NCI-H526 (cell line): ENCODE measurements at regions not wholly inside any gene's neighbourhood (a gene's known extent, or its start where the extent isn't known, plus 50 kb on each side); places are given as distances from the start of the nearest gene placed in this dataset.
"Not testable (repeated sequence)": the region's sequence is repeated elsewhere in the genome, so short reads cannot be mapped to it uniquely, and the experiment has no call there.

Source experiments
- DNase-seq, 2 experiments: peaks; one replicate each; lab custom pipeline; 2025; lab: John Stamatoyannopoulos, UW

GRCh38 chr9:26163931-26164330 is 485.7 kb upstream of the TUSC1 start:
- DNase-seq = no peak

GRCh38 chr9:26159575-26160392 is 481.5 kb upstream of the TUSC1 start:
- no peak for DNase-seq

GRCh38 chr9:26158631-26159150 is 480.4 kb upstream of the TUSC1 start:
- DNase-seq = no peak

- no peak for DNase-seq
These were observed 479.2 kb upstream of the TUSC1 start for GRCh38 chr9:26157411-26157810.

GRCh38 chr9:26152350-26152749 is 474.1 kb upstream of the TUSC1 start:
- DNase-seq = no peak

GRCh38 chr9:26148128-26148527 is 469.9 kb upstream of the TUSC1 start:
- no peak for DNase-seq

GRCh38 chr9:26145938-26146337 is 467.7 kb upstream of the TUSC1 start:
- DNase-seq = no peak

- DNase-seq = no peak
These were observed 464.4 kb upstream of the TUSC1 start for GRCh38 chr9:26142631-26143030.

GRCh38 chr9:26142201-26142600 is 464.0 kb upstream of the TUSC1 start:
- no peak for DNase-seq

GRCh38 chr9:26133537-26133936 is 455.3 kb upstream of the TUSC1 start:
- DNase-seq = no peak

GRCh38 chr9:26132746-26133312 is 454.6 kb upstream of the TUSC1 start:
- no peak for DNase-seq

GRCh38 chr9:26131886-26132285 is 453.6 kb upstream of the TUSC1 start:
- DNase-seq = no peak

- DNase-seq = no peak
These were observed 451.0 kb upstream of the TUSC1 start for GRCh38 chr9:26129217-26129616.

GRCh38 chr9:26125693-26126092 is 447.4 kb upstream of the TUSC1 start:
- no peak for DNase-seq

- DNase-seq = not testable (repeated sequence)
These were observed 437.8 kb upstream of the TUSC1 start for GRCh38 chr9:26116085-26116484.

- no peak for DNase-seq
These were observed 434.5 kb upstream of the TUSC1 start for GRCh38 chr9:26112724-26113123.

- DNase-seq = no peak
These were observed 408.2 kb upstream of the TUSC1 start for GRCh38 chr9:26086396-26086795.

GRCh38 chr9:26081847-26082246 is 403.6 kb upstream of the TUSC1 start:
- no peak for DNase-seq

- DNase-seq = no peak
These were observed 400.5 kb upstream of the TUSC1 start for GRCh38 chr9:26078706-26079105.

GRCh38 chr9:26077860-26078259 is 399.6 kb upstream of the TUSC1 start:
- no peak for DNase-seq

- no peak for DNase-seq
These were observed 389.4 kb upstream of the TUSC1 start for GRCh38 chr9:26067608-26068007.

- no peak for DNase-seq
These were observed 388.0 kb upstream of the TUSC1 start for GRCh38 chr9:26066237-26066636.

GRCh38 chr9:26061948-26062575 is 383.8 kb upstream of the TUSC1 start:
- no peak for DNase-seq
